Gastroesophageal sphincter (tissue), 3 donors: ENCODE measurements at regions not wholly inside any gene's neighbourhood (a gene's known extent, or its start where the extent isn't known, plus 50 kb on each side); places are given as distances from the start of the nearest gene placed in this dataset.

Experiments used
- EP300 ChIP-seq: sonication (generic); formaldehyde crosslinking; IDR thresholded peaks from one replicate; pipeline ENCODE4 v1.6.1; 2017; ENCODE audit warnings: antibody characterized with exemption, mild to moderate bottlenecking
- POLR2A ChIP-seq, 2 donors: fragments of 450-650 bp; IDR thresholded peaks; one replicate each; pipeline ENCODE4 v1.6.1; 2017; ENCODE audit warnings: antibody characterized with exemption in 2 of 2, mild to moderate bottlenecking in 2 of 2, moderate library complexity in 1 of 2
- POLR2AphosphoS5 ChIP-seq: sonication (generic); formaldehyde crosslinking; IDR thresholded peaks from one replicate; pipeline ENCODE4 v1.6.1; 2017; ENCODE audit warnings: antibody characterized with exemption
- TF ChIP-seq, protein P1 (sequence below), 4 experiments: fragments of 200-600 bp in 2 of 4; fragments of 450-650 bp in 2 of 4; sonication (generic) in 1 of 4; IDR thresholded peaks; one replicate each; pipeline ENCODE4 v1.5.1; 2017 to 2019; ENCODE audit warnings: antibody characterized with exemption in 4 of 4, mild to moderate bottlenecking in 2 of 4, moderate library complexity in 2 of 4

DNA sequence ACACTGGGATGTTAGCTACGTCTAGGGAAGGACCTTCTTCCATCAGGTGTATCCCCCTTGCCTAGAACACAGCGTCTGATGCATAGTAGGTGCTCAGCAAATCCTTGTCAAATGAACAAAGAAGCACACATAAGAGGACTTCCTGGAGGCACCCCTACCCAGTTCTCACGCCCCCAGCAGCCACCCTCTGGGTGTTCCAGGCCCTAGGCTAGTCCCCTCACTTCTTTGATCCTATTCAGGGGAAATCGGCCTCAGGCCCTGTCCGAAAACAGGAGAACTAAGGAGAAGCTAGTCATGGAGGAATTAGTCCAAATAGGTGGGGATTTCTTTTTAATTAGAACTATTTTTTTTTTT is 84.7 kb upstream of the SIRPA start:
- TF ChIP-seq, protein P1, sequence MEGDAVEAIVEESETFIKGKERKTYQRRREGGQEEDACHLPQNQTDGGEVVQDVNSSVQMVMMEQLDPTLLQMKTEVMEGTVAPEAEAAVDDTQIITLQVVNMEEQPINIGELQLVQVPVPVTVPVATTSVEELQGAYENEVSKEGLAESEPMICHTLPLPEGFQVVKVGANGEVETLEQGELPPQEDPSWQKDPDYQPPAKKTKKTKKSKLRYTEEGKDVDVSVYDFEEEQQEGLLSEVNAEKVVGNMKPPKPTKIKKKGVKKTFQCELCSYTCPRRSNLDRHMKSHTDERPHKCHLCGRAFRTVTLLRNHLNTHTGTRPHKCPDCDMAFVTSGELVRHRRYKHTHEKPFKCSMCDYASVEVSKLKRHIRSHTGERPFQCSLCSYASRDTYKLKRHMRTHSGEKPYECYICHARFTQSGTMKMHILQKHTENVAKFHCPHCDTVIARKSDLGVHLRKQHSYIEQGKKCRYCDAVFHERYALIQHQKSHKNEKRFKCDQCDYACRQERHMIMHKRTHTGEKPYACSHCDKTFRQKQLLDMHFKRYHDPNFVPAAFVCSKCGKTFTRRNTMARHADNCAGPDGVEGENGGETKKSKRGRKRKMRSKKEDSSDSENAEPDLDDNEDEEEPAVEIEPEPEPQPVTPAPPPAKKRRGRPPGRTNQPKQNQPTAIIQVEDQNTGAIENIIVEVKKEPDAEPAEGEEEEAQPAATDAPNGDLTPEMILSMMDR (IDR thresholded peaks at IDR 0.05) = no peak
- no peak for TF ChIP-seq POLR2A (IDR thresholded peaks at IDR 0.05)
- no peak for TF ChIP-seq EP300
- no peak for TF ChIP-seq POLR2AphosphoS5
